Kidney tubule cell (primary cell): ENCODE measurements at regions not wholly inside any gene's neighbourhood (a gene's known extent, or its start where the extent isn't known, plus 50 kb on each side); places are given as distances from the start of the nearest gene placed in this dataset.

Experiments
- DNase-seq: peaks from one replicate; pipeline ENCODE4 v3.0.0-alpha.2; 2018; ENCODE audit warnings: low spot score

- DNase-seq, result no peak
Observed at GRCh38 chr13:58190577-58190976, 559.0 kb downstream of the PCDH17 start.

GRCh38 chr13:58191754-58192153, 560.2 kb downstream of the PCDH17 start:
- DNase-seq, result no peak

GRCh38 chr13:58202099-58202498, 570.6 kb downstream of the PCDH17 start:
- DNase-seq, result no peak

- DNase-seq, result no peak
Observed at GRCh38 chr13:58207501-58207900, 576.0 kb downstream of the PCDH17 start.

GRCh38 chr13:58235454-58235853, 603.9 kb downstream of the PCDH17 start:
- no peak for DNase-seq

GRCh38 chr13:58238972-58239773, 607.6 kb downstream of the PCDH17 start:
- DNase-seq, result no peak

- DNase-seq, result no peak
Observed at GRCh38 chr13:58239774-58240268, 608.3 kb downstream of the PCDH17 start.

- no peak for DNase-seq
Observed at GRCh38 chr13:58247080-58247479, 615.5 kb downstream of the PCDH17 start.

GRCh38 chr13:58254943-58255342, 623.4 kb downstream of the PCDH17 start:
- no peak for DNase-seq

- DNase-seq, result no peak
Observed at GRCh38 chr13:58266271-58266670, 634.7 kb downstream of the PCDH17 start.

- DNase-seq, result no peak
Observed at GRCh38 chr13:58298556-58299135, 667.1 kb downstream of the PCDH17 start.

GRCh38 chr13:58300224-58300623, 668.7 kb downstream of the PCDH17 start:
- DNase-seq, result no peak

GRCh38 chr13:58300974-58301681, 669.6 kb downstream of the PCDH17 start:
- no peak for DNase-seq

- DNase-seq, result no peak
Observed at GRCh38 chr13:58302349-58302748, 670.8 kb downstream of the PCDH17 start.

GRCh38 chr13:58306062-58306461, 674.5 kb downstream of the PCDH17 start:
- no peak for DNase-seq

GRCh38 chr13:58313219-58313618, 681.7 kb downstream of the PCDH17 start:
- no peak for DNase-seq

GRCh38 chr13:58318495-58319167, 687.1 kb downstream of the PCDH17 start:
- DNase-seq, result no peak

GRCh38 chr13:58324161-58324560, 692.6 kb downstream of the PCDH17 start:
- DNase-seq, result no peak

GRCh38 chr13:58329746-58330145, 698.2 kb downstream of the PCDH17 start:
- no peak for DNase-seq

- no peak for DNase-seq
Observed at GRCh38 chr13:58340895-58341294, 709.4 kb downstream of the PCDH17 start.

- DNase-seq, result no peak
Observed at GRCh38 chr13:58341318-58341717, 709.8 kb downstream of the PCDH17 start.

- peak; percentile 60 for DNase-seq
Observed at GRCh38 chr13:58343076-58343475, 711.5 kb downstream of the PCDH17 start.
